K562 (cell line): ENCODE measurements at regions not wholly inside any gene's neighbourhood (a gene's known extent, or its start where the extent isn't known, plus 50 kb on each side); places are given as distances from the start of the nearest gene placed in this dataset.

ENCODE experiments used
- MAFK ChIP-seq: IDR thresholded peaks from 2 replicates; pipeline ENCODE4 v1.6.1; 2011; ENCODE audit warnings: low read length, improper control_type of control experiment
- MEF2A ChIP-seq: IDR thresholded peaks from 2 replicates; pipeline ENCODE4 v1.6.1; 2011; ENCODE audit warnings: low read depth, mild to moderate bottlenecking, low read length, moderate library complexity; ENCODE audit not compliant: control insufficient read depth
- NCOR1 ChIP-seq: fragments of 450-650 bp; IDR thresholded peaks from 2 replicates; pipeline ENCODE4 v1.6.1; 2016; ENCODE audit warnings: mild to moderate bottlenecking, moderate library complexity
- NR2C2 ChIP-seq, 2 experiments: fragments of 200-800 bp in 1 of 2; sonication (Bioruptor generic) in 1 of 2; sonication (generic) in 1 of 2; formaldehyde crosslinking in 1 of 2; IDR thresholded peaks; 2 replicates each; pipeline versions ENCODE4 v1.6.1 to v1.8.0; 2016 to 2022; ENCODE audit warnings: mild to moderate bottlenecking in 1 of 2, missing compliant biosample characterization in 1 of 2, missing genetic modification characterization in 1 of 2, missing genetic modification reagents in 1 of 2
- RB1 ChIP-seq: fragments of 450-650 bp; IDR thresholded peaks from 2 replicates; pipeline ENCODE4 v1.6.1; 2017; ENCODE audit warnings: low read depth, mild to moderate bottlenecking
- RFX1 ChIP-seq: fragments of 450-650 bp; IDR thresholded peaks from 2 replicates; pipeline ENCODE4 v1.6.1; 2016; ENCODE audit warnings: mild to moderate bottlenecking, moderate library complexity
- SAP30 ChIP-seq: fragments of 200-600 bp; sonication (generic); IDR thresholded peaks from 2 replicates; pipeline ENCODE4 v1.6.1; 2012; ENCODE audit warnings: borderline replicate concordance, low read depth, mild to moderate bottlenecking, moderate library complexity, low read length, control low read depth, inconsistent platforms; ENCODE audit not compliant: insufficient read depth, poor library complexity, severe bottlenecking
- TCF3 ChIP-seq: sonication (generic); formaldehyde crosslinking; IDR thresholded peaks from 2 replicates; pipeline ENCODE4 v1.4.0; 2020; ENCODE audit warnings: mild to moderate bottlenecking, missing genetic modification reagents
- U2AF2 ChIP-seq: fragments of 200-400 bp; formaldehyde crosslinking; optimal IDR thresholded peaks from 2 replicates; pipeline ENCODE3; 2017; ENCODE audit warnings: low read depth, mild to moderate bottlenecking, low read length
- ZBTB17 ChIP-seq: fragments of 450-650 bp; formaldehyde crosslinking; IDR thresholded peaks from 2 replicates; pipeline ENCODE4 v1.4.0; 2020; ENCODE audit warnings: mild to moderate bottlenecking
- TF ChIP-seq, protein P1 (sequence below), 2 experiments: fragments of 450-650 bp in 1 of 2; sonication (generic) in 1 of 2; formaldehyde crosslinking in 1 of 2; IDR thresholded peaks; 2 replicates each; pipeline versions ENCODE4 v1.7.1 to v1.9.0; 2016 to 2022; ENCODE audit warnings: inconsistent platforms in 1 of 2, mild to moderate bottlenecking in 1 of 2, missing genetic modification reagents in 1 of 2
- TF ChIP-seq, protein P2 (sequence below): sonication (generic); formaldehyde crosslinking; IDR thresholded peaks from 2 replicates; pipeline ENCODE4 v1.8.0; 2022; ENCODE audit warnings: missing genetic modification reagents, mild to moderate bottlenecking, borderline replicate concordance
- TF ChIP-seq, protein P3 (sequence below): fragments of 450-650 bp; formaldehyde crosslinking; IDR thresholded peaks from 2 replicates; pipeline ENCODE4 v1.4.0; 2020; ENCODE audit warnings: mild to moderate bottlenecking, moderate library complexity
- TF ChIP-seq, protein P4 (sequence below): fragments of 450-650 bp; formaldehyde crosslinking; IDR thresholded peaks from 2 replicates; pipeline ENCODE4 v1.4.0; 2020; ENCODE audit warnings: mild to moderate bottlenecking

DNA sequence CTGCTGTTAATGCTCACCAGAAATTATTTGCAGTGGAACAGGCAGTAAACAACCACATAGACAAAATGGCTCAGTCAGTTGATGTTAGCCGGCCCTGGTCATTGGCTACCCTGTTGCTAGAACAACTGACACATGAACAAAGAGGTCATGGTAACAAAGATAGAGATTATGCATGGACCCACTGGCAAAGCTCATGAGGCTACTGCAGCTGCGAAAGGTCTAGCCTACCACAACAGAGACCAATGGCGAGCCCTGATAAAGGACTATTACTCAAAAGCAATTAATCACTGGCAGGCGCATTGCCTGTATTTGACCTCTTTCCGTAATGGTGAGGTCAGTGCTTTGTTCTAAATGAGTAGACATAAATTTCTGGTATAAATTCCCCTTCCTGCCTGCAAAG is 474.2 kb downstream of the DSC3 start (continued):
- no peak for TF ChIP-seq NR2C2 (CRISPR knock-in tag; IDR thresholded peaks at IDR 0.05)
- 0 out of 2 replicates have a peak, but pooled peaks have one; percentile 32 for TF ChIP-seq NR2C2 (tag; IDR thresholded peaks at IDR 0.05)
- TF ChIP-seq, protein P1, sequence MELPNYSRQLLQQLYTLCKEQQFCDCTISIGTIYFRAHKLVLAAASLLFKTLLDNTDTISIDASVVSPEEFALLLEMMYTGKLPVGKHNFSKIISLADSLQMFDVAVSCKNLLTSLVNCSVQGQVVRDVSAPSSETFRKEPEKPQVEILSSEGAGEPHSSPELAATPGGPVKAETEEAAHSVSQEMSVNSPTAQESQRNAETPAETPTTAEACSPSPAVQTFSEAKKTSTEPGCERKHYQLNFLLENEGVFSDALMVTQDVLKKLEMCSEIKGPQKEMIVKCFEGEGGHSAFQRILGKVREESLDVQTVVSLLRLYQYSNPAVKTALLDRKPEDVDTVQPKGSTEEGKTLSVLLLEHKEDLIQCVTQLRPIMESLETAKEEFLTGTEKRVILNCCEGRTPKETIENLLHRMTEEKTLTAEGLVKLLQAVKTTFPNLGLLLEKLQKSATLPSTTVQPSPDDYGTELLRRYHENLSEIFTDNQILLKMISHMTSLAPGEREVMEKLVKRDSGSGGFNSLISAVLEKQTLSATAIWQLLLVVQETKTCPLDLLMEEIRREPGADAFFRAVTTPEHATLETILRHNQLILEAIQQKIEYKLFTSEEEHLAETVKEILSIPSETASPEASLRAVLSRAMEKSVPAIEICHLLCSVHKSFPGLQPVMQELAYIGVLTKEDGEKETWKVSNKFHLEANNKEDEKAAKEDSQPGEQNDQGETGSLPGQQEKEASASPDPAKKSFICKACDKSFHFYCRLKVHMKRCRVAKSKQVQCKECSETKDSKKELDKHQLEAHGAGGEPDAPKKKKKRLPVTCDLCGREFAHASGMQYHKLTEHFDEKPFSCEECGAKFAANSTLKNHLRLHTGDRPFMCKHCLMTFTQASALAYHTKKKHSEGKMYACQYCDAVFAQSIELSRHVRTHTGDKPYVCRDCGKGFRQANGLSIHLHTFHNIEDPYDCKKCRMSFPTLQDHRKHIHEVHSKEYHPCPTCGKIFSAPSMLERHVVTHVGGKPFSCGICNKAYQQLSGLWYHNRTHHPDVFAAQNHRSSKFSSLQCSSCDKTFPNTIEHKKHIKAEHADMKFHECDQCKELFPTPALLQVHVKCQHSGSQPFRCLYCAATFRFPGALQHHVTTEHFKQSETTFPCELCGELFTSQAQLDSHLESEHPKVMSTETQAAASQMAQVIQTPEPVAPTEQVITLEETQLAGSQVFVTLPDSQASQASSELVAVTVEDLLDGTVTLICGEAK (IDR thresholded peaks at IDR 0.05): no peak
- TF ChIP-seq, protein P1 (CRISPR knock-in tag; IDR thresholded peaks at IDR 0.05): no peak
- TF ChIP-seq MEF2A: no peak
- TF ChIP-seq, protein P2, sequence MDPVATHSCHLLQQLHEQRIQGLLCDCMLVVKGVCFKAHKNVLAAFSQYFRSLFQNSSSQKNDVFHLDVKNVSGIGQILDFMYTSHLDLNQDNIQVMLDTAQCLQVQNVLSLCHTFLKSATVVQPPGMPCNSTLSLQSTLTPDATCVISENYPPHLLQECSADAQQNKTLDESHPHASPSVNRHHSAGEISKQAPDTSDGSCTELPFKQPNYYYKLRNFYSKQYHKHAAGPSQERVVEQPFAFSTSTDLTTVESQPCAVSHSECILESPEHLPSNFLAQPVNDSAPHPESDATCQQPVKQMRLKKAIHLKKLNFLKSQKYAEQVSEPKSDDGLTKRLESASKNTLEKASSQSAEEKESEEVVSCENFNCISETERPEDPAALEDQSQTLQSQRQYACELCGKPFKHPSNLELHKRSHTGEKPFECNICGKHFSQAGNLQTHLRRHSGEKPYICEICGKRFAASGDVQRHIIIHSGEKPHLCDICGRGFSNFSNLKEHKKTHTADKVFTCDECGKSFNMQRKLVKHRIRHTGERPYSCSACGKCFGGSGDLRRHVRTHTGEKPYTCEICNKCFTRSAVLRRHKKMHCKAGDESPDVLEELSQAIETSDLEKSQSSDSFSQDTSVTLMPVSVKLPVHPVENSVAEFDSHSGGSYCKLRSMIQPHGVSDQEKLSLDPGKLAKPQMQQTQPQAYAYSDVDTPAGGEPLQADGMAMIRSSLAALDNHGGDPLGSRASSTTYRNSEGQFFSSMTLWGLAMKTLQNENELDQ (CRISPR knock-in tag): no peak
- TF ChIP-seq, protein P3, sequence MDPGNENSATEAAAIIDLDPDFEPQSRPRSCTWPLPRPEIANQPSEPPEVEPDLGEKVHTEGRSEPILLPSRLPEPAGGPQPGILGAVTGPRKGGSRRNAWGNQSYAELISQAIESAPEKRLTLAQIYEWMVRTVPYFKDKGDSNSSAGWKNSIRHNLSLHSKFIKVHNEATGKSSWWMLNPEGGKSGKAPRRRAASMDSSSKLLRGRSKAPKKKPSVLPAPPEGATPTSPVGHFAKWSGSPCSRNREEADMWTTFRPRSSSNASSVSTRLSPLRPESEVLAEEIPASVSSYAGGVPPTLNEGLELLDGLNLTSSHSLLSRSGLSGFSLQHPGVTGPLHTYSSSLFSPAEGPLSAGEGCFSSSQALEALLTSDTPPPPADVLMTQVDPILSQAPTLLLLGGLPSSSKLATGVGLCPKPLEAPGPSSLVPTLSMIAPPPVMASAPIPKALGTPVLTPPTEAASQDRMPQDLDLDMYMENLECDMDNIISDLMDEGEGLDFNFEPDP (CRISPR knock-in tag): no peak
- TF ChIP-seq TCF3 (CRISPR knock-in tag): peak; percentile 42; the same call in 1 of the 2 replicates
- TF ChIP-seq U2AF2: no peak
- TF ChIP-seq SAP30: no peak
- TF ChIP-seq RFX1: peak; percentile 80
- TF ChIP-seq NCOR1: peak; percentile 73
- no peak for TF ChIP-seq ZBTB17 (CRISPR knock-in tag)
- no peak for TF ChIP-seq RB1
- TF ChIP-seq, protein P4, sequence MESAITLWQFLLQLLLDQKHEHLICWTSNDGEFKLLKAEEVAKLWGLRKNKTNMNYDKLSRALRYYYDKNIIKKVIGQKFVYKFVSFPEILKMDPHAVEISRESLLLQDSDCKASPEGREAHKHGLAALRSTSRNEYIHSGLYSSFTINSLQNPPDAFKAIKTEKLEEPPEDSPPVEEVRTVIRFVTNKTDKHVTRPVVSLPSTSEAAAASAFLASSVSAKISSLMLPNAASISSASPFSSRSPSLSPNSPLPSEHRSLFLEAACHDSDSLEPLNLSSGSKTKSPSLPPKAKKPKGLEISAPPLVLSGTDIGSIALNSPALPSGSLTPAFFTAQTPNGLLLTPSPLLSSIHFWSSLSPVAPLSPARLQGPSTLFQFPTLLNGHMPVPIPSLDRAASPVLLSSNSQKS (CRISPR knock-in tag): no peak
- TF ChIP-seq MAFK: no peak
